HG03460 (cell line): ENCODE measurements at regions not wholly inside any gene's neighbourhood (a gene's known extent, or its start where the extent isn't known, plus 50 kb on each side); places are given as distances from the start of the nearest gene placed in this dataset.
"Not testable (repeated sequence)": the region's sequence is repeated elsewhere in the genome, so short reads cannot be mapped to it uniquely, and the experiment has no call there.

Experiments
- ATAC-seq: cut with Tn5 transposase; IDR thresholded peaks from one replicate; pipeline ENCODE4 v1.9.1; 2021; ENCODE audit not compliant: unreplicated experiment

DNA sequence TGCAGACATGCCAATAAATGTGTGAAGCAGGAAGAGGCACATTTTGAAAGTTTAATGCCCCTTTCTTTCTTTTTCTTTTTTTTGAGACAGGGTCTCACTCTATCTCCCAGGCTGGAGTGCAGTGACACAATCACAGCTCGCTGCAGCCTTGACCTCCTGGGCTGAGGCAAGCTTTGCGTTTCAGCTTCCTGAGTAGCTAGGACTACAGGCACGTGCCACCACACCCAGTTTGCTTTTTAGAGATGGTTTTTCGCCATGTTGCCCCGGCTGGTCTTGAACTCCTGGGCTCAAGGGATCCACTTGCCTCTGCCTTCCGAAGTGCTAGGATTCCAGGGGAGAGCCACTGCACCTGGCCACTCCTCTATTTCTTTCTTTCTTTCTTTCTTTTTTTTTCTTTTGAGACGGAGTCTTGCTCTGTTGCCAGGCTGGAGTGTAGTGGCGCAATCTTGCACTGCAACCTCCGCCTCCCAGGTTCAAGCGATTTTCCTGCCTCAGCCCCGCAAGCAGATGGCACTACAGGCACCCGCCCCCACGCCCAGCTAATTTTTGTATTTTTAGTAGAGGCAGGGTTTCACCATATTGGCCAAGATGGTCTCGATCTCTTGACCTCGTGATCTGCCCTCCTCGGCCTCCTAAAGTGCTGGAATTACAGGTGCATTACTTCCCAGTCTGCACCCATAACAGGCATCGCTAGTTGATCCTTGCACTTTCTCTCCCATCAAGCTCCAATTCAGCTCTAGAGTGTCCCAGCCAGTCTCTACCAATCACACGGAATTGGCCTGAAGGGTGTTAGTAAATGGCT lies 77.5 kb upstream of the RUNX3 start:
- ATAC-seq, result not testable (repeated sequence)

DNA sequence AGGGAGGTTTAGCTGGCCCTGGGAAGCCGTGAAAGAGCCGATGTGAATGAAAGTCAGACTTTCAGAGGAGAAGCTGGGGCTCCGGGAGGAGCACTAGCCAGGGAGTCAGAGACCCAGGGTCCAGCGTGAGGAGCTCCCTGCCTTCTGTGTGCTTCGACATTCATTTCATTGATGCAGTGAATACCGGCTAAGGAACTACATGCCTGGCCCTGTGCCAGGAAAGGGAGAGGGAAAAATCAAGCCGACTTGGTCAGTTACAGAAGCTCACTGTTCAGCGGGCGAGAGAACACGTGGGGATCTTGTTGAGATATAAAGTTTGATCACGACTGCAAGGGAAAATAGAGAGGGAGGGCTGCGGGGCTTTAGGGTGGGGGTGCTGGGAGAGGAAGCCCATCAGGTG lies 76.7 kb upstream of the RUNX3 start:
- ATAC-seq, result no peak

DNA sequence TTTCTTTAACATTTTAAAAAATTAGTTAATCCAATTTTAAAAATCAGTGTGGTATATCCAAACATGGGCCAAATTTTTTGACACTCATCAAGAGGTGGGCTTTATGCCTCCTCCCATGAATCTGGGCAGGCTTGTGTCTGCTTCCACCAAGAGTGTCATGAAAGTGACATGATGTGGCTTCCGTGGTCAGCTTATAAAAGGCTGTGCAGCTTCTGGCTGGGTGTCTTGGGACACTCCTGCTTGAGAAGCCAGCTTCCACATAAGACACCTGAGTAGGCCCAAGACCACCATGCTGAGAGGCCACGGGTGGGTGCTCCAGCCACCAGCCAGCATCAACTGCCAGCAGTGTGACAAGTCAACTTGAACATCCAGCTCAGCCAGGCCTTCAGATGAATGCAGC lies 74.3 kb upstream of the RUNX3 start:
- no peak for ATAC-seq

DNA sequence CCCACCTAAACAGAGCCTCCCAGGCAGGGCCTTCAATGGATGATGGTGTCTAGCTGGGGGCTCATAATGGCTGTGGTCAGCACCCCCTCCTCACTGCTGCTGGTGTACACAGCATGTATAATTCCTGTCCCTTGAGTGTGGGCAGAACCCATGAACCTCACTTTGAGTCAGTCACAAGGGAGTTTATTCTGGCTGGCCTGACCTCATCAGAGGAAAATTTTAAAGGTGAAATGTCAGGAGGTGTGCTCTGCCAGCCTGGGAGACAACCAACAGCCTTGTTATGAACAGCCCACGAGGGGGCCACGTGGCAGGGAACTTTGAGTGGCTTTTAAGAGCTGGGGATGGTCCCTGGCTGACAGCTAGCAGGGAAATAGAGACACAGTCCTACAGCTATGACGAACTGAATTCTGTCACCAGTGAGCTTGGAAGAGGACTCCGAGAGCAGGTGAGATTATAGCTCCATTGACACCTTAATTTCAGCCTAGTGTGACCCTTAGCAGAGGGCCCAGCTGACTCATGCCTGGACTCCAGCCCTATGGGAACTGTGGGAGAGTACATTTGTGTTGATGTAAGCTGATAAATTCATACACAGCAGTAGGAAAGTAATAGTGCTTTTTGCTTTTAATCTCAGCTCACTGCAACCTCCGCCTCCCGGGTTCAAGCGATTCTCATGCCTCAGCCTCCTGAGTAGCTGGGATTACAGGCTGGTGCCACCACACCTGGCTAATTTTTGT lies 73.5 kb upstream of the RUNX3 start:
- ATAC-seq, result no peak

DNA sequence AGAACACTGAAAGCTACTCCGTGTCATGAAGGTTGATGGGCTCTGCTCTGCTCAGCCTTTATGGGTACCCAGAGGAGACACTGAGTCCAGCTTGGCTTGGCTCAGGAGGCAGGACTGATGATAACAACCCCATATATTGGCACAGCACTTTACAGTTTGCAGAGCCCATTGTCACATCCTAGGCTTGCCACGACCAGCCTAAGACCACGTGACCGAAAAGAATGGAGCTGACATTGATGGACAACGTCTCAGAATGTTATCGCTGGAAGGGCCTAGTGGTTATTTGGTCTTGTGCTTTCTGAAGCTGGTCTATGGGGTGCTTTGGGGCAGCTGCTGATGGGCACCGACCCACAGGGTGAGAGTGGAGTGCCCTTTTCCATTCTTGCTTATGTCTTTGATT lies 72.9 kb upstream of the RUNX3 start:
- ATAC-seq, result no peak

DNA sequence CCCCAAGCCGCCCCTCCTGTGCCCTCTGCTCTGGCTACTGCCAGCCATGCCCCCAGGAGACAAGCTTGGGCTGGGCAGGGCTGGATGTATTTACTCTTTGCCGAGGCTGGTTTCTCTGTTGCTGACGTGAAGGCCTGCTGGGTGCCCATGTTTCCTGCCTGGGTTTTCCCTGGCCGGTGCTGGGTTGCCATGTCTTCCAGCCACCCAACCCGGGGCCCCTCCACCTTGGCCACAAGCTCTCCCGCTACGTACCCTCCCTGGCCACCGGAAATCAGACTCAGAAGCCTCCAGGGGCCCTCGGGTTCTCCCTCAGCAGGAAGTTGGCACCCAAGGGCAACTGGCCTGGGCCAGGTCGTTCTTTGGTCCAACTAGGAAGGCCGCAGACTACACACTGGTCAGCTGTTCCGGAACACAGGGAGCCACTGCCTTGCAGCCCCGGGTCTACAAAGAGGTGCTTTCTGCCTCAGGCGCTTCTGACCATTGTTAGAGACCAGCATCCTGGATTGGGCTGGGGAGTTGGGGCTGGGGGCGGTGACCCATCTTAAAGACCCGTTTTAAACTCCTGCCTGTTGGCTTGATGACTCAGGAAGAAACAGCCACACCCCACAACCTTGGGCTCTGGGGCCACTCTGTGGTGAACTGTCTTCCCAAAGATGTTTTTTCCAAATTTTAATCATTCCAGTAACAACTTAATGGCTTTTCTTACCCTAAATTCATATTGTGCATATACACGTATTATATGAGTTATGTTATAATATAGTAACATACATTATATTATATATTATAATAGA lies 71.2 kb upstream of the RUNX3 start:
- no peak for ATAC-seq

DNA sequence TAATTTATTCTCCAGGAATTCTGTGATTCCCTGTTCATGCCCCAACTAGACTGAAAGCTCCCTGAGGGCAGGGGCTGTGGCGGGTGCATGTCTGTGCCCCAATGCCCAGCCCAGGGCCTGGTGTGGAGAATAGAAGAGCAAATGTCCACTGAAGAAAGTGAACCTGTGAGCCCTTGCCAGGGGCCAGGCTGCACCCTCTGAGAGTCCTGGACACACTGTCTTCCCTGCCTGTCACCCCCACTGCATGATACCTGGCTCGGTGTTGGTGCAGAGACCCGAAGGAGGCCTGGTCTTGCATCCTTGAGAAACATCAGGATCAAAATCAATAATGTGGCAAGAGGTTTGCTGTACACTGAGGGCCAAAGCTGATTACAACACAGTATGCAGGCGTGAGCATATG lies 69.8 kb upstream of the RUNX3 start:
- ATAC-seq, result no peak

DNA sequence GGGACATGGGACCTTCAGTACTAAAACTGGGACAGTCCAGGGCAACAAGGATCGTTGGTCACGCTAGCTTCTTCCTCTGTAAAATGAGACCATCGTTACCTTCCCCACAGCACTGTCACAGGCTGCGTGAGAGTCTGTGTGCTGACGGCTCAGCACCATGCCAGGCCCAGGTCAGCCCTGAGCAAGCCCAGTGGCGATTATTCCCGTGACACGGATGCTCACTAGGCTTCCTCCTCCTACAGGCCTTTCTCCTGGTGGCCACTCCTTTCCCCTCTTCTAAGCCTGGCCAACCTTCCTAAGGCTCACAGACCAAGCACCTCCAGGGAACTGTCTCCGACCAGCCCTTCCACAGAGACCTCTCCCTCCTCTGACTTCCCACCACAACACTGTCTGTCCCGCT lies 69.3 kb upstream of the RUNX3 start:
- no peak for ATAC-seq

DNA sequence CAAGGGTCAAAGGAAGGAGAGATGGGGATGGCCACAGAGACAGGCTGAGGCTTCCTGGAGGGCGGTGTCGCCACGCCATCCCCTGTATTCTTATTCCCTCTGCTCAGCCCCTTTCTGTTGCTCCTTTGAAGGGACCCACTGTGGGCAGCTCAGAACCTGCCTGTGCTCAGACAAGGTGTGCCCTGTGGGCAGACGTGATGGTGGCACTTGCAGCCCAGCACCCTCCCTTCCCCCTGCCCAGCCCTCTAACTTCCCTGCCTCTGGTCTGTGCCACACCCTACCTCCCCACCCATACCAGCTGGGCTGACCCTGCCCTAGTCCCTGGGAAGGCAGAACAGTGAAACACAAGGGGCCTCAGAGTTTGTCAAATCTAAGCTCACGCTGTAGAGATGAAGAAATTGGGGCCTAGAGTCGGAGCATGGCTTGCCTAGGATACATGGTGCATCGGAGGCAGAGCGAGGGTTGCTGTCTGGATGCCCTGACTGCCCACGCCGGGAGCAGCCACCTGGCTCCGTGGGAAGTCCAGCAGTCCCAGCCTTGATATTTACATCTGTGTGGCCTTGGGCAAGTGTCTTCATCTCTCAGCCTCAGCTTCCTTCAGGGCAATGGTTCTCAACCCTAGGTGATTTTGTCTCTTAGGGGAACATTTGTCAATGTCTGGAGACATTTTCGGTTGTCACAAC lies 68.6 kb upstream of the RUNX3 start:
- ATAC-seq, result no peak

DNA sequence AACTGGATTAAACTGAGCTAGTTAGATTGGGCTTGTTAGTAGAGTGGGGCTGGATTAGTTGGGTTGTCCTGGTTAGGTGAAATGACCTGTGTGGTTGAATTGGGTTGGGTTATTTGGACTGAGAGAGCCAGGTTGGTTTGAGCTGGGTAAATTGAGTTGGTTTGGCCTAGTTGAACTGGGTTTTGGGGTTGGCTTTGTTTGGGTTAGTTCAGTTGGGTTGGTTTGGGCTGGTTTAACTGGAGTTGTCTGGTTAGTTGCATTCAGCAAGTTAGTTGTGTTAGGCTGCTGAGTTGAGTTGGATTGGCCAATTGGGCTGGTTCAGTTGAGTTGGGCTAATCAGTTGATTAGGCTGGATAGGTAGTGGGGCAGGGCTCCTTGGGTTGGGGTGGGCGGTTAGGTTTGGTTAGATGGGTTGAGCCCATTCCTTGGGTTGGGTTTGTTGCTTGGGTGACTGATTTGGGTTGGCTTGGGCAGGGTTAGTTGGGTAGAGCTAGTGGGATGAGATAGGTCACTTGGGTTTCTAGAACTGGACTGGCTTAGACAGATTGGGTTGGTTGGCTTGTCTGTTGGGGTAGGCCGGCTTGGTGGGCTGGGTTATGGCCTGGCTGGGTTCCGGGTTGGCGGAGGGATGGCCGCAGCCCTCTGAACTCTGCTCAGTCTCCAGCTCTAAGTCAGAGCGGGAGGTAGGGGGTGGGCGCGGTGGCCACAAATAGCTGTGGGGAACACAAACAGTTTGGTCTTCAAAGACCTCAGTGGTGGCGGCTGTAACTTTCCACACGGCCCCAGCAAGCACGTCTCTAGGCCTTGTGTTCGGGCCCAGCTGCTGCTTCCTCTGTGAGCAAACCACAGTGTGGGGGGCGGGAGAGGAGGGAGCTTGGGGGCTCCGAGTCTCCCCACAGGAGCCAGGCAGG lies 67.2 kb upstream of the RUNX3 start:
- ATAC-seq, result no peak

DNA sequence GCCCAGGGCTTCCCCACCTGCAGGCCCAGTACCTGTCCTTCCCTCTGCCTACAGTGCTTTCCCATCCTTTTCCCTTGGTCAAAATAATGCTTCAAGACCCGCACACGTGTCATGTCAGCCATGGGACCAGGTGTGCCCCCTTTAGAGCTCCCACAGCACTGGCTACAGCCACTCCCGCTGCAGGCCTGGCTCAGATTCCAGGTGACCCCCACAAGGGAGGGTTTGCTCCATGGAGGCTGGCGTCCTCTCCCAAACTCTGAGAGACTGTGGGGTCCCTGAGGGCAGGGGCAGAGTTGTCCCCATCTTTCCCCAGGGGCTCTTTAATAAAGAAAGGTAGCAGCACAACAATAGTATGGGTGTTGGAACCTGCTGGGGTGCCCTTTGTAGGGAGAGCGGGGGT lies 66.4 kb upstream of the RUNX3 start:
- ATAC-seq, result no peak

DNA sequence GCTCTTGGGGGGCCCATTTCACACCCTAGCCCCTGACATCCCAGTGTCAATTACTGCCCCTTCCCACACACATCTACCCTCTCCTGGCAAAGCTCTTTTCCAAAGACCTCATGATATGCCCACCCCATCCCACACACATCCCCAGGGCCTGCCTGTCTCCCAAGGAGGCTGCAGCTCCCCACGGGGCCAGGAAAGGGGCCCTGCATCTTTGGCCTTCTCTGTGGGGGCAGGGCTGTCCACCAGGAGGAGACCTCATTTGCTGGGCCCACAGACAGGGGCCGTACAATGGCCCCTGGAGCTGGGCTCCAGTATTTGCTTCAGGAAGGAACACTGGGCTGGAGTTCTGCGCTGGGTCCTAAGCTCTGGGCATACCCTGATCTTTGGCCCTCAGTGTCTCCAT lies 65.6 kb upstream of the RUNX3 start:
- no peak for ATAC-seq

DNA sequence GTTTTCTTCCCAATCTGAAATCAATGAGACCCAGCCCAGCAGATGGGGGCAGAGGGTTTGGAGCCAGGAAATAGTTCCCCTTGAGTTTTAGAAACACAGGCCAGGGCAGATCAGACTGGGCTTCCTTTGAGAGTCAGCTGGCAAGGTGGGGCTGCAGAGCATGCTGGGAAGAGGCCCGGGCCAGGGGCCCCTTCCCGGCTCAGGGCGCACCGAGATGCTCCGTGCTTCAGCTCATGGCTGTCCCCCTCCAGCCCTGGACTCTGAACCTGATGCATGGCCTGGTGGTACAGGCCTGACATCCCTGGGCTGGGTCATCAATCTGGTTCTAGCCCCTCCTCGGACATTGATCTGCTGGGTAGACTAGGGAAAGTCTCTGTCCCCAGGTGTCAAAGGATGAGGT lies 65.1 kb upstream of the RUNX3 start:
- ATAC-seq, result no peak

DNA sequence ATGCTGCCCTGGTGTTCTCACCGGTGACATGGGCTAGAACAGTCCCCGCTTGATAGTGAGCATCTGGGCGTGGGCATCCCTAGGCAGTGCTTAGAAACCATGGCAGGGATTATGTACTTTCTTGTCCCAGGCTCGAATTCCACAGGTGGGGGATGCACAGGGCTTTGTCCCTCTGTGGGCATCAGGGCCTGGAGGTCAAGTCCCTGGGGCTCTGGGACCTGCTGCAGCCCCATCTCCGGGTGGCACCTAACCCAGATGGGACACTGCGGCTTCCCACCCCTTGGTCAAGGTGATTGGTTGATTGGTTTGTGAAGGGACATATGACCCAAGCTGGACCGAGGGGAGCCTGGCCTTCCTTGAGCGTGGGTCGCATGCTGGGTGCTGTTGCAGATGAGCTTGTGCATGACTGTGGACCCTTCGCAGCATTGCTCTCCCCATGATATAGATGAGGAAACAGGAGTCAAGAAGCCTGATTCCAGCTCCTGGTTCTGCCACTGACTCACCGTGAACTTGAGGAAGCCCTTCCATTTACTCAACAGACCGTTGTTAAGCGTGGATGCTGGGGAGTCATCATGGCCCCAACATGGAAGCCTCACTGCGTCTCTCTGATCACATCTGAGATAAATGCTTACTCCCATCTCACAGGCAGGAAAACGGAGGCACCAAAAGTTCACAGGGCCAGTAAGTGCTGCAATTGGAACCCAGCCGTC lies 64.0 kb upstream of the RUNX3 start:
- no peak for ATAC-seq

DNA sequence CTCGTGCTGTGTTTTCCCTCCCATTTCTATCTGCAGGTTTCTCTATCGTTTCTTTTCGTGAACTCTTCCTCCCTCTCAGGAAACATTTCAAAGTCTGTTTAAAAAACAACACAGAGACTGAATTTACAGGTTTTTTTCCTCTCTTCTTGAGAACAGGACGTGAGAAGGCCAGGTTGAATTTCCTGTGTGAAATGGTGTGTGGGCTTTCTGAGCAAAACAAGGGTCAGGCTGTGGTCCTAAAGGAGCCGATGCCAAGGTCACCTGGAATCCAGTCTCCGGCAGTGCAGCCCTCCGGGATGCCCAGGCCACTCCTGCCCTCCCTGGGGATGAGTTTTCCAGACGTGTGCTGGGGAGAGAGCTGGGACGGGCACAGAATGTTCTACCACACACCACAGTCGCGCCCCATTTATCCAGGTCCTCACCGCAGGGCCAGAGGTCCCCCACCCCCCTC lies 62.7 kb upstream of the RUNX3 start:
- ATAC-seq, result no peak

DNA sequence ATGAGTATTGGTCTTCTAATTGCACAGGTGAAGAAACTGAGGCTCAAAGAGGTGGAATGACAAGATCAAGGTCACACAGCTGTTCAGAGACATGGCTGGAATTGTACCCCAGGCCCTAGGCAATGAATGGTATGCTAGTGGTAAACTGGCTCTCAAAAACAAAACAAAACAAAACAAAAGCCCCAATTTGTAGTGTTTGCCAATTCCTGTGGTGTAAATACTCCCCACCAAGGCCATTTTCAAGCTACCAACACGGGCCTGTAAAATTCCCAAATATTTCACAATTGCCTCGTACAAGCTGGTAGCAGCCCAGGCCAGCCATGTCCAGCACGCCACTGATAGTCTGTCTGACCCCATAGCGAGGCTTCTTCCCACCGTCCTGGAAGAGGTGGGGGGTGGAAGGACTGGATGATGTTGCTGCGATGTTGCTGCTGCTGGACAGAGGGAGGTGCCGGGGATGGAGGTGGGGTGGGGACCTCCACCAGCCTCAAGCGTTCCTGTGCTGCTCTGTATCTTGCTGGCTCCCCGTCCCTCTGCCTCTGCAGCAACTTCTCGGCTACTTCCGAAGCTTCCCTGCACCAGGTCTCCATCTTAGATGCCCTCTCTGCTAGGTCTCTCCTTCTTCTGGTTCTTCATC lies 62.2 kb upstream of the RUNX3 start:
- no peak for ATAC-seq

DNA sequence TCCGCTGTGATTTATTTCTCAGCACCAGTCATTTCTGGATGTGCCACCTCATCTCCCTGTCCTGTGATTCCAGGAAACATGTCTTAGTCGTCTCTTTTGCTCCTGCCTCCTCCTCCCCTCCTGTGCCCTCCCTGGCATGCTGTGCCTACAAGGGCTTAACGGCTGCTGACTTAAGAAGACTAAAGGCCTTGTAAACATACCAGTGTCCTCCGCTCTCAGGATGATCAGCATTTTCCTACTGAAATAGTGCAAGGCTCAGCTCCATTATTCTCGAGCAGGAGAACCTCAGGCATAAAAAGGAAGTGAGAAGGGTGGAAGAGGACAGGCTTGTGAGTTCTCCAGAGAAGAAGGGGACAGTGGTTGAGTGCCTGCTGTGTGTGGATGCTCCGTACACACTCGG lies 61.6 kb upstream of the RUNX3 start:
- no peak for ATAC-seq

DNA sequence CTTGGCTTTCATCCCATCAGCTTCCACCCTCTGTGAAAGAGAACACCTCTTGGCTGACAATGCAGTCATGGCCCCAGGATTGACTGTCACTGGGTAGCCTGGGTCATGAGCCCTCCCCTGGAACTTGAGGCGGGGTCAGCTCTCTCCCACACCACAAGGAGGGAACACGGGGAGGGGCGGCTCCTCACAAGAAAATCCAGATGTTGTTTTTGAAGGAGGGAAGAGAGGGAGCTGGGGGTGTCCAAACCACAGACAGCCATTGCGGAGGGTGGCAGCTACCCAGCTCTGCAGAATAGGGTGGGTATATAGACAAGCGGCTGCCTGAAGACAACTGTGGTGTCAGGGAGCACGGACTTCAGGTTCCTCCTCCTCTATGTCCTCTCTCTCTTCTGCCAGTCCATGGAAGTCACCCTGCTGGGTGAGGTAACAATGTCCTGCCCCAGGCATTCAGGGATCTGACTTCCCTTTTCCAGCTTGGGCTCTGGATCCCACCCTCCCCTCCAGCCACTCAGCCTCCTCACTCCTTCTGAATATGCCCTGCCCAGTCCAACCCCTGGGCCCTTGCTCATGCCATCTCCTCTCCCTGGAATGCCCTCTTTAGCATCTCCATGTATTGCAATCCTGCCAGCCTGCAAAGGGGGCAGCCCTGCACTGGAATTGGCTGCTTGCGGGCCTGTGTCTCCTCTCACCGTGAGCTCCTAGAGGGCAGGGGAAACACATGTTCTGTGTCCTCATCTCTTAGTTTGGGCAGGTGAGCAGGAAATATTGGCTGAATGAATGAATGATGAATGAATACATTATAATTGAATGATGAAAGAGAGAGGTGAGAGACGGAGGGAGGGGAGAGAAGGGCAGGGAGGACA lies 60.9 kb upstream of the RUNX3 start:
- ATAC-seq, result no peak
